ENCODE measurements at regions not wholly inside any gene's neighbourhood (a gene's known extent, or its start where the extent isn't known, plus 50 kb on each side); places are given as distances from the start of the nearest gene placed in this dataset.

DNA sequence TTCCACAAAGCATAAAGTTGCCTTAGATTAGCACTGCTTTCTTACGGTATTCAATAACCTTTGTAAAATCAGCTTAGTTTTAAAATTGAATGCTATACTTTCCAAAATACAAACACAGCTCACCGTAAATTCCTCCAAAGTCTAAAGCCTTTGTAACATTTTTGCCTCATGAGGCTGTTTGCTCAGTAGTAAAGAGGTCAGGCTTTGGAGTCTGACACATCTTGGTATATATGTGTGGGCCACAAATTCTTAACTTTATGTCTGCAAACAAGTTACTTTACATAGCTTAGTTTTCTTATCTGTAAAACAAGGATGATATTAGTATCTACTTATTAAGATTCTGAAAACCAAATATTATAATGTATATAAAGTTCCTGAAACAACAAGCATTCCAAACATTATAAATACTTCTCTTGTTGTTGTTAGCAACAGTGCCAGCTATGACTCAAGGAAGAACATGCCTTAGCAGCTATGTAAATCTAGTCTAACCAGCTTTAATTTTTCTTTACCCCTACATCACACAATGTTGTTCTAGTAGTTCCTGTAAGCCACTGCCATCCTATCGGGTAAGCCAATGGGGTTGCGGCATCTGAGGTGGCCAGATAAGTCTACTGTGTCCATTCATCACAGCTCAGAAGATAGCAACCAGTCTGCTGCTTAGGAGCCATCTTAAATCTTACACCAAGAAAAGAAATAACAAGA is 709.0 kb downstream of the KLHL13 start:
- TF ChIP-seq, protein P1, sequence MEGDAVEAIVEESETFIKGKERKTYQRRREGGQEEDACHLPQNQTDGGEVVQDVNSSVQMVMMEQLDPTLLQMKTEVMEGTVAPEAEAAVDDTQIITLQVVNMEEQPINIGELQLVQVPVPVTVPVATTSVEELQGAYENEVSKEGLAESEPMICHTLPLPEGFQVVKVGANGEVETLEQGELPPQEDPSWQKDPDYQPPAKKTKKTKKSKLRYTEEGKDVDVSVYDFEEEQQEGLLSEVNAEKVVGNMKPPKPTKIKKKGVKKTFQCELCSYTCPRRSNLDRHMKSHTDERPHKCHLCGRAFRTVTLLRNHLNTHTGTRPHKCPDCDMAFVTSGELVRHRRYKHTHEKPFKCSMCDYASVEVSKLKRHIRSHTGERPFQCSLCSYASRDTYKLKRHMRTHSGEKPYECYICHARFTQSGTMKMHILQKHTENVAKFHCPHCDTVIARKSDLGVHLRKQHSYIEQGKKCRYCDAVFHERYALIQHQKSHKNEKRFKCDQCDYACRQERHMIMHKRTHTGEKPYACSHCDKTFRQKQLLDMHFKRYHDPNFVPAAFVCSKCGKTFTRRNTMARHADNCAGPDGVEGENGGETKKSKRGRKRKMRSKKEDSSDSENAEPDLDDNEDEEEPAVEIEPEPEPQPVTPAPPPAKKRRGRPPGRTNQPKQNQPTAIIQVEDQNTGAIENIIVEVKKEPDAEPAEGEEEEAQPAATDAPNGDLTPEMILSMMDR (IDR thresholded peaks at IDR 0.05): no peak
- no peak for TF ChIP-seq POLR2A (IDR thresholded peaks at IDR 0.05)
